GM13977 (cell line): ENCODE measurements at regions not wholly inside any gene's neighbourhood (a gene's known extent, or its start where the extent isn't known, plus 50 kb on each side); places are given as distances from the start of the nearest gene placed in this dataset.

Experiments used
- DNase-seq: peaks from one replicate; pipeline ENCODE4 v3.0.0; 2012; ENCODE audit warnings: low spot score
- in situ Hi-C: fragments of 300-500 bp; cut with MboI; formaldehyde crosslinking; loops from one replicate; pipeline ENCODE4 v1.12.0; 2022; ENCODE audit warnings: low sequenced_read_pairs, low pct_unique_long_range_greater_than_20kb, mixed read lengths, inconsistent platforms; ENCODE audit not compliant: unreplicated experiment
- TF ChIP-seq, protein P1 (sequence below): IDR thresholded peaks from 2 replicates; pipeline ENCODE4 v1.5.1; 2012; ENCODE audit warnings: mild to moderate bottlenecking, control low read depth; ENCODE audit not compliant: insufficient read depth; ENCODE audit errors: extremely low read depth, missing control alignments

DNA sequence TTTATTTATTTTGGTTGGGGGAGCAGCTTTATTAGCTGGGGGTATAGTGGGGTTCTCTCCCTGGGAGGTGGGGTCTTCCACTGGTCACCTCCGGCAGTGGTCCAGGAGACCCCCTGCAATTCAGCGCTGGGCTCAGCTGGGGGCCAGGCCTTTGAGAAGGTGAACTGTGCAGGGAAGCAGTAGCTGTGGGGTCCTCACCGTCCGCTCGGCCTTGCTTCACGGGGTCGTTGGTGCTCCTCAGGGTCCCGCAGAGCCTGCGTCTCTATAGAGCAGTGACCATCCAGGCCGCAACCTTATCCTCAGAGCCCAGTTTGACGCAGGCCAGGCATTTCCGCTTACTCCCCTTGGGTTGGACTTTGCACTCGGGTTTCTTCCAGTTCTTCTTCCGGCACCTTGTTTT is 1954.7 kb downstream of the TP53TG3F start:
- TF ChIP-seq, protein P1, sequence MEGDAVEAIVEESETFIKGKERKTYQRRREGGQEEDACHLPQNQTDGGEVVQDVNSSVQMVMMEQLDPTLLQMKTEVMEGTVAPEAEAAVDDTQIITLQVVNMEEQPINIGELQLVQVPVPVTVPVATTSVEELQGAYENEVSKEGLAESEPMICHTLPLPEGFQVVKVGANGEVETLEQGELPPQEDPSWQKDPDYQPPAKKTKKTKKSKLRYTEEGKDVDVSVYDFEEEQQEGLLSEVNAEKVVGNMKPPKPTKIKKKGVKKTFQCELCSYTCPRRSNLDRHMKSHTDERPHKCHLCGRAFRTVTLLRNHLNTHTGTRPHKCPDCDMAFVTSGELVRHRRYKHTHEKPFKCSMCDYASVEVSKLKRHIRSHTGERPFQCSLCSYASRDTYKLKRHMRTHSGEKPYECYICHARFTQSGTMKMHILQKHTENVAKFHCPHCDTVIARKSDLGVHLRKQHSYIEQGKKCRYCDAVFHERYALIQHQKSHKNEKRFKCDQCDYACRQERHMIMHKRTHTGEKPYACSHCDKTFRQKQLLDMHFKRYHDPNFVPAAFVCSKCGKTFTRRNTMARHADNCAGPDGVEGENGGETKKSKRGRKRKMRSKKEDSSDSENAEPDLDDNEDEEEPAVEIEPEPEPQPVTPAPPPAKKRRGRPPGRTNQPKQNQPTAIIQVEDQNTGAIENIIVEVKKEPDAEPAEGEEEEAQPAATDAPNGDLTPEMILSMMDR, result no peak
- in situ Hi-C loops, result no loop called here
- no peak for DNase-seq

DNA sequence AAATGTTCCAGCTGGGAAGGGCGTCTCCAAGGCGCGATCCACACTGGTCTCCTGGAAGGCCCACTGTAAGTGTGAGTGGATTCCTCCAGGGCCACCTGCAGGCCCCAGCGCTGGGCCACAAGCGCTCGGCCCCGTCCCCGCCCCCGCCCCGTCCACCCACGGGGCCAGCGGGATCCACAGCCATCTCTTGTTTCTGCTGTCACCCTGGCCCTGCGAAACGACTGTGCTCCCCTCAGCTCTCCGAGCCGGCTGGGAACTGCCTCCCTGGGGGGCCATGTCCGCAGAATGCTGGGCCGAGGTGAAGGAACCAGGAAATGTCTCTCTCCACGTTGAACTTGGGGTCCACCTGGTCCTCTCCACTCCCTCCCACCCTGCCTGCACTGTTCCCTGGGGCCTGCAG is 1955.2 kb downstream of the TP53TG3F start:
- TF ChIP-seq, protein P1, result no peak
- in situ Hi-C loops, result no loop called here
- no peak for DNase-seq

DNA sequence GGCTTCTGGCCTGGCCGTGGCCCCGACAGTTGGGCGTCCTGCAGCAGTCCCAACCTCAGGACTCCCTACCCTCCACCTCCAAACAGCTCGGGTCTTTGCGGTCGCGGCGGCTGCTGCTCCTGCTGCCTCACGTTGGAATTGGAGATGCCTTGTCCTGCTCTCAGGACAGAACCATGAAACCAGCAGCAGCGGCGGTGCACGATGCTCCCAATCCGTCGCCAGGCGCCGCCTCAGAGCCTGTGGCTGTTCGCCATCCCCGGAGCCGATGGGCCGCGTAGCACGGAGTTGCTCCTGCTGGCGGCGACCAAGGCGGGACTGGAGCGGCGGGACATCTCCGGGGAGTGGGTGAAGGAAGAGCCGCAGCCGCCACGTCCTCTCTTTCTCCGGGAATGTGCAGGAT is 1965.9 kb downstream of the TP53TG3F start:
- DNase-seq, result no peak
- in situ Hi-C loops, result no loop called here
- TF ChIP-seq, protein P1, result no peak

DNA sequence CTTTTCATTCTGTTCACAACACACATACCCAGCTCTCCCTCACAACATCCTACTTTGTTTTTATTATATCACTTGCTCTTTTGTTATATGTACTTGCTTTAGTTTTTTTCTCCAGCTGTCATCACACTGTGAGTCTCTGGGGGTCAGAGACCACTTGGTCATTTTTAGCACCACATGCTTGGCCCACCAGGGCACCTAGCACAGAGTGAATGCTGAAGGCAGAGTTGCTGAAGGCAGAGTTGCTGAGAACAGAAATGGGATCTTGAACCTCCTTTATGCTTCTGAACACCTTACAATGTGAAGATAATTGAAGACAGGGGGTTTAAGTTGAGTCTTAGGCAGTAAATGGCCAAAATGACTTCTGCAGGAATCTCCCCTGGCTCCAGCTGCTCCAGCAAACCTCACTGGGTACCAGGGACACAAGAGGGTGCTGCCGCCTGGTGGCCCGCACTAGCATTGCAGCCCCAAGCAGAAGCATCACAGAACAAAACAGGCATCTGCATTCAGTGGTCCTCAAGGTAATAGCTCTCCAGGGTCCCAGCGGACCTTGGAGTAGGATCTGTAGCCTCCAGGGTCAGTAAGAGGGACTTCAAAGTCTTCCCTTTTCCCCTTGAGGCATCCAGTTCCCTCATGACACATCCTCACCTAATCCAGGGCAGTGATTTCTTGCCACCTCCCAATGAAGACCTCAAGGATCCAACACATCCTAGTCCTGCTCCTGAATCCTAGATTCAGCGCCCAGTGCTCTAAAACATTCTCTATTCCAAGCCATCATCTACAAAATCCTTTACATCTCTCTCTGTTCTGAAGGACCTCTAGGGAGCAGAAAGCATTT is 1972.6 kb downstream of the TP53TG3F start:
- TF ChIP-seq, protein P1, result peak; percentile 69
- DNase-seq, result no peak
- in situ Hi-C loops, result no loop called here

DNA sequence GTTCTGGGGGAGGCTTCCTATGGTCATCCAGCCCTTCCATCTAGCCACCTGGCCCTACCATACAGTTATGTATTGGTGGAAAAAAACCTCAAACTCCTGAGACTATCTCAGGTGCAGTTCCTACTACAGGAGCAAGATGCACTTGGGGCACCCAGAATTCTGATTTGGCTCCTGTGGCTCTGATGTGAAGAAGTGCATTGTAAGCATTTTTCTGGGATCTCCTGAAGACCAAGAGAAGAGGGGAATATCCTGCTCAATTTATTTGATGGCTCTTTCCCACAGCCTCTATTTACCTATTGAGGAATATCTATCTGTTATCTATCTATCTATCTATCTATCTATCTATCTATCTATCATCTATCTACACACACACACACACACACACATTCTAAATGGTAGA is 1981.5 kb downstream of the TP53TG3F start:
- DNase-seq, result no peak
- in situ Hi-C loops, result no loop called here
- TF ChIP-seq, protein P1, result no peak

DNA sequence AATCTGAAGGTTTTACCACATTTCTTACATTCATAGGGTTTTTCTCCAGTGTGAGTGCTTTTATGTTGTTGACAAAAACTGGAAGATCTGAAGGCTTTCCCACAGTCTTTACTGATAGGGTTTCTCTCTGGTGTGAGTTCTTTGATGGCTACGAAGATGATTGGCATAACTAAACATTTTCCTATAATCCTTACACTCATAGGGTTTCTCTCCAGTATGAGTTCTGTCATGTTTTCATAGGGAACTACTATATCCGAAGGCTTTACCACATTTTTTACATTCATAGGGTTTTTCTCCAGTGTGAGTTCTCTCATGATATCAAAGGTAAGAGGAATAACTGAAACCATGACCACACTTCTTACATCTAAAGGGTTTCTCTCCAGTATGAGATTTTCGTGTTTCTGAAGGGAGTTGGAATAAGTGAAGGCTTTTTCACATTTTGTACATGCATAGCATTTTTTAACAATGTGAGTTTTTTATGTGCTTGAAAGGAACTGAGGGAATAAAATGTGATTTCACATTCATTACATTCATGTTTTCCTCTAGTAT is 1987.7 kb downstream of the TP53TG3F start:
- TF ChIP-seq, protein P1, result no peak
- in situ Hi-C loops, result no loop called here
- no peak for DNase-seq
